H1 (cell line): ENCODE measurements at regions not wholly inside any gene's neighbourhood (a gene's known extent, or its start where the extent isn't known, plus 50 kb on each side); places are given as distances from the start of the nearest gene placed in this dataset.

Experiments
- CTCF ChIA-PET: fragments of 300-600 bp; sonication (Branson Sonifier 250); formaldehyde crosslinking; loops from one replicate; lab custom pipeline; 2021; ENCODE audit not compliant: partially characterized antibody; lab: Charles Lee
- POLR2A ChIA-PET: fragments of 300-600 bp; sonication (Branson Sonifier 250); formaldehyde crosslinking; loops from one replicate; lab custom pipeline; 2021; ENCODE audit warnings: inconsistent platforms; ENCODE audit not compliant: partially characterized antibody; lab: Charles Lee
- DNase-seq, 2 experiments: peaks; one replicate each; pipeline versions ENCODE4 v3.0.0 to v3.0.0-alpha.2; 2010 to 2022; ENCODE audit warnings: low spot score in 2 of 2, low read depth in 1 of 2, mixed read lengths in 1 of 2
- FAIRE-seq: peaks from 2 replicates; lab custom pipeline; 2011; peaks lifted over from hg19 to GRCh38; lab: Jason Lieb, UNC
- H2AFZ ChIP-seq: 2 replicates; pipeline ENCODE4 v1.8.1; 2012; ENCODE audit warnings: low read length, inconsistent platforms
- H2AK5ac ChIP-seq: 2 replicates; pipeline ENCODE4 v1.6.1; 2013; ENCODE audit warnings: low read depth, low read length
- H2BK120ac ChIP-seq: replicated peaks from 2 replicates; pipeline ENCODE3; 2013; ENCODE audit warnings: low read depth, low read length, inconsistent platforms
- H2BK12ac ChIP-seq: 2 replicates; pipeline ENCODE4 v1.6.1; 2013; ENCODE audit warnings: low read depth, low read length
- H2BK15ac ChIP-seq: 2 replicates; pipeline ENCODE4 v1.6.1; 2013; ENCODE audit warnings: low read length
- H2BK20ac ChIP-seq: 2 replicates; pipeline ENCODE4 v1.6.1; 2013; ENCODE audit warnings: low read length
- H2BK5ac ChIP-seq: 2 replicates; pipeline ENCODE4 v1.6.1; 2013; ENCODE audit warnings: low read depth, low read length
- H3K14ac ChIP-seq: 2 replicates; pipeline ENCODE4 v1.6.1; 2013; ENCODE audit warnings: inconsistent platforms; ENCODE audit not compliant: insufficient read length
- H3K18ac ChIP-seq: 2 replicates; pipeline ENCODE4 v1.6.1; 2013; ENCODE audit warnings: low read length; ENCODE audit errors: extremely low read depth
- H3K23ac ChIP-seq: 2 replicates; pipeline ENCODE4 v1.6.1; 2013; ENCODE audit warnings: inconsistent platforms; ENCODE audit not compliant: insufficient read length
- H3K23me2 ChIP-seq: 2 replicates; pipeline ENCODE4 v1.6.1; 2013; ENCODE audit warnings: low read depth, low read length
- H3K27ac ChIP-seq: 2 replicates; pipeline ENCODE4 v1.6.1; 2011; ENCODE audit warnings: low read depth, low read length, inconsistent platforms
- H3K27me3 ChIP-seq, 4 experiments: replicated peaks in 1 of 4; 1 replicate in 1 of 4; 2 replicates in 3 of 4; pipeline versions ENCODE4 v1.6.1 to v1.8.1; 2011 to 2013; ENCODE audit warnings: low read length in 3 of 4, mild to moderate bottlenecking in 3 of 4, inconsistent platforms in 2 of 4, mixed read lengths in 2 of 4, moderate library complexity in 1 of 4; ENCODE audit not compliant: control insufficient read depth in 3 of 4, insufficient read depth in 3 of 4; ENCODE audit errors: extremely low read depth in 1 of 4
- H3K36me3 ChIP-seq, 4 experiments: 2 replicates each; pipeline versions ENCODE4 v1.6.1 to v1.8.1; 2011 to 2013; ENCODE audit warnings: mild to moderate bottlenecking in 4 of 4, low read length in 3 of 4, moderate library complexity in 2 of 4, control low read depth in 1 of 4, inconsistent platforms in 1 of 4; ENCODE audit not compliant: insufficient read depth in 4 of 4, control insufficient read depth in 2 of 4
- H3K4ac ChIP-seq: replicated peaks from 2 replicates; pipeline ENCODE3; 2013; ENCODE audit warnings: low read length, low read depth, mixed read lengths, inconsistent platforms; ENCODE audit not compliant: insufficient read length
- H3K4me1 ChIP-seq, 4 experiments: replicated peaks in 1 of 4; 1 replicate in 1 of 4; 2 replicates in 3 of 4; pipeline versions ENCODE4 v1.6.1 to v1.8.1; 2011 to 2013; ENCODE audit warnings: low read length in 3 of 4, inconsistent platforms in 2 of 4, mixed read lengths in 1 of 4; ENCODE audit not compliant: insufficient read depth in 4 of 4, control insufficient read depth in 3 of 4
- H3K4me2 ChIP-seq, 2 experiments: 2 replicates each; pipeline versions ENCODE4 v1.6.1 to v1.8.1; 2011 to 2013; ENCODE audit warnings: low read depth in 2 of 2, low read length in 2 of 2, control low read depth in 1 of 2, inconsistent platforms in 1 of 2, mild to moderate bottlenecking in 1 of 2; ENCODE audit not compliant: insufficient read depth in 1 of 2
- H3K4me3 ChIP-seq, 4 experiments: fragments of 200-600, 300-600 bp in 1 of 4; sonication (generic), shearing (Covaris generic), sonication (Bioruptor Twin) in 1 of 4; 2 replicates each; pipeline versions ENCODE4 v1.5.1 to v1.8.1; 2011 to 2016; ENCODE audit warnings: low read length in 4 of 4, low read depth in 3 of 4, control low read depth in 2 of 4, inconsistent platforms in 2 of 4, mild to moderate bottlenecking in 2 of 4, mixed read lengths in 1 of 4, moderate library complexity in 1 of 4; ENCODE audit not compliant: insufficient read depth in 2 of 4; ENCODE audit errors: extremely low read depth in 1 of 4
- H3K56ac ChIP-seq: replicated peaks from 2 replicates; pipeline ENCODE3; 2013; ENCODE audit warnings: low read depth, mild to moderate bottlenecking, mixed read lengths, low read length, inconsistent platforms; ENCODE audit not compliant: insufficient read length
- H3K79me1 ChIP-seq: 2 replicates; pipeline ENCODE4 v1.6.1; 2013; ENCODE audit warnings: low read depth, low read length, control low read depth
- H3K79me2 ChIP-seq, 2 experiments: 2 replicates each; pipeline versions ENCODE4 v1.6.1 to v1.8.1; 2012 to 2013; ENCODE audit warnings: low read length in 2 of 2, mild to moderate bottlenecking in 2 of 2, inconsistent platforms in 1 of 2; ENCODE audit not compliant: insufficient read depth in 2 of 2, control insufficient read depth in 1 of 2
- H3K9ac ChIP-seq, 4 experiments: replicated peaks in 1 of 4; 1 replicate in 1 of 4; 2 replicates in 3 of 4; pipeline versions ENCODE4 v1.6.1 to v1.8.1; 2011 to 2013; ENCODE audit warnings: low read depth in 3 of 4, low read length in 3 of 4, control low read depth in 2 of 4, mild to moderate bottlenecking in 2 of 4, moderate library complexity in 2 of 4, inconsistent platforms in 1 of 4; ENCODE audit errors: extremely low read depth in 1 of 4
- H3K9me3 ChIP-seq, 2 experiments: 2 replicates each; pipeline versions ENCODE4 v1.6.1 to v1.8.1; 2012 to 2013; ENCODE audit warnings: mild to moderate bottlenecking in 2 of 2, moderate library complexity in 2 of 2, control low read depth in 1 of 2, inconsistent platforms in 1 of 2, low read depth in 1 of 2, low read length in 1 of 2, mixed read lengths in 1 of 2; ENCODE audit not compliant: insufficient read depth in 2 of 2
- H4K20me1 ChIP-seq, 2 experiments: replicated peaks in 1 of 2; 2 replicates each; pipeline versions ENCODE3 to v1.8.1; 2011 to 2013; ENCODE audit warnings: inconsistent platforms in 2 of 2, low read length in 2 of 2, mild to moderate bottlenecking in 1 of 2; ENCODE audit not compliant: insufficient read depth in 2 of 2, control insufficient read depth in 1 of 2
- H4K5ac ChIP-seq: 2 replicates; pipeline ENCODE4 v1.6.1; 2013; ENCODE audit warnings: low read length, low read depth, mixed read lengths, inconsistent platforms; ENCODE audit not compliant: insufficient read length
- H4K8ac ChIP-seq: 2 replicates; pipeline ENCODE4 v1.8.0; 2013; ENCODE audit warnings: mild to moderate bottlenecking, moderate library complexity, low read length, inconsistent platforms; ENCODE audit not compliant: insufficient read depth; ENCODE audit errors: extremely low read depth
- H4K91ac ChIP-seq: replicated peaks from 2 replicates; pipeline ENCODE3; 2013; ENCODE audit warnings: low read length, mixed read lengths, inconsistent platforms; ENCODE audit not compliant: insufficient read length
- BCL11A ChIP-seq, 2 experiments: IDR thresholded peaks; one replicate each; pipeline ENCODE4 v1.6.1; 2011; ENCODE audit warnings: low read depth in 2 of 2, low read length in 2 of 2, mild to moderate bottlenecking in 2 of 2
- CREB1 ChIP-seq: IDR thresholded peaks from 2 replicates; pipeline ENCODE4 v1.6.1; 2012; ENCODE audit warnings: inconsistent platforms
- EP300 ChIP-seq, 2 experiments: IDR thresholded peaks; 1 replicate in 1 of 2; 2 replicates in 1 of 2; pipeline ENCODE4 v1.6.1; 2011 to 2012; ENCODE audit warnings: low read depth in 2 of 2, low read length in 2 of 2, mild to moderate bottlenecking in 2 of 2, borderline replicate concordance in 1 of 2, inconsistent platforms in 1 of 2, moderate library complexity in 1 of 2
- GABPA ChIP-seq: IDR thresholded peaks from 2 replicates; pipeline ENCODE4 v1.6.1; 2011; ENCODE audit warnings: mild to moderate bottlenecking, low read length, moderate library complexity, borderline replicate concordance; ENCODE audit not compliant: insufficient read depth
- HDAC6 ChIP-seq: IDR thresholded peaks from one replicate; pipeline ENCODE4 v1.7.1; 2012; ENCODE audit warnings: low read depth, mild to moderate bottlenecking, inconsistent platforms, low read length, moderate library complexity
- KDM4A ChIP-seq: IDR thresholded peaks from one replicate; pipeline ENCODE4 v1.7.1; 2012; ENCODE audit warnings: low read depth, mild to moderate bottlenecking, moderate library complexity, low read length, inconsistent platforms; ENCODE audit not compliant: severe bottlenecking
- RAD21 ChIP-seq, 2 experiments: IDR thresholded peaks in 1 of 2; conservative IDR thresholded peaks in 1 of 2; 2 replicates each; pipeline ENCODE4 v1.6.1; 2011; ENCODE audit warnings: low read depth in 2 of 2, low read length in 2 of 2, improper control_type of control experiment in 1 of 2, inconsistent platforms in 1 of 2, mild to moderate bottlenecking in 1 of 2, moderate library complexity in 1 of 2
- SAP30 ChIP-seq: fragments of 300-600 bp; sonication (generic); IDR thresholded peaks from 2 replicates; pipeline ENCODE4 v1.7.1; 2012; ENCODE audit warnings: low read length, moderate library complexity, mild to moderate bottlenecking, inconsistent platforms; ENCODE audit not compliant: insufficient read depth, insufficient replicate concordance
- SIN3A ChIP-seq, 2 experiments: IDR thresholded peaks in 1 of 2; conservative IDR thresholded peaks in 1 of 2; 2 replicates each; pipeline ENCODE4 v1.6.1; 2011 to 2012; ENCODE audit warnings: low read length in 2 of 2, improper control_type of control experiment in 1 of 2, low read depth in 1 of 2, mild to moderate bottlenecking in 1 of 2
- TCF12 ChIP-seq: IDR thresholded peaks from 2 replicates; pipeline ENCODE4 v1.6.1; 2011; ENCODE audit warnings: low read depth, mild to moderate bottlenecking, low read length
- USF2 ChIP-seq: IDR thresholded peaks from 2 replicates; pipeline ENCODE4 v1.6.1; 2011; ENCODE audit warnings: low read length, improper control_type of control experiment
- YY1 ChIP-seq: IDR thresholded peaks from 2 replicates; pipeline ENCODE4 v1.6.1; 2011; ENCODE audit warnings: low read depth, mild to moderate bottlenecking, low read length
- WGBS, 2 experiments: shearing (Covaris generic) in 1 of 2; methylation state at CpG; one replicate each; pipeline versions ENCODE4 v1.1.6 to v1.1.7; 2013 to 2015; ENCODE audit warnings: low lambda C conversion rate in 2 of 2, mixed read lengths in 2 of 2, inconsistent platforms in 1 of 2, low coverage in 1 of 2, missing lambda C conversion rate in 1 of 2; ENCODE audit not compliant: insufficient replicate concordance in 2 of 2, insufficient coverage in 1 of 2, insufficient read length in 1 of 2; ENCODE audit errors: extremely low coverage in 1 of 2, missing lambda C conversion rate in 1 of 2; 5-methylcytosine and 5-hydroxymethylcytosine counted together

- no peak overlapping the region for H2AFZ ChIP-seq
- H4K5ac ChIP-seq, result no peak overlapping the region
- no peaks in the 10 kb centered on the region for H4K20me1 ChIP-seq
- CTCF ChIA-PET, result interaction anchor here (1.2 kb wide), 1 partner anchor 297 kb away, joined by 3 read pairs; no protein-coding TSS in a partner anchor
- H3K23ac ChIP-seq, result no peak overlapping the region
- H4K91ac ChIP-seq, result no peak overlapping the region
- DNase-seq (no peak), FAIRE-seq (no peak)
- no peak overlapping the region for H3K4me2 ChIP-seq
- H2BK20ac ChIP-seq, result no peak overlapping the region
- no peak overlapping the region for H2AK5ac ChIP-seq
- POLR2A ChIA-PET, result no interaction called here
- H3K23me2 ChIP-seq, result no peaks in the 10 kb centered on the region
- no peak overlapping the region for H3K4ac ChIP-seq
- no peak overlapping the region for H3K9ac ChIP-seq
- H3K18ac ChIP-seq, result no peak overlapping the region
- peaks cover 0 to 10% (median 6%) of the 10 kb centered on the region in 4 experiments; a peak in 4 of 7 replicates for H3K4me1 ChIP-seq
- no peaks in the 10 kb centered on the region for H3K79me2 ChIP-seq
- no peak overlapping the region for H3K27ac ChIP-seq
- H3K27me3 ChIP-seq, result peaks cover 0 to 1% (median 0%) of the 10 kb centered on the region in 4 experiments; a peak in 1 of 7 replicates
- H2BK12ac ChIP-seq, result no peak overlapping the region
- H3K36me3 ChIP-seq, result no peaks in the 10 kb centered on the region
- no peak overlapping the region for H2BK15ac ChIP-seq
- no peak overlapping the region for H2BK5ac ChIP-seq
- 96% methylated on average over 2 of the region's 2 CpGs; no CpG with 5 or more reads in 1 of the 2 experiments for WGBS, 2 experiments
- no peak overlapping the region for H3K56ac ChIP-seq
- no peaks in the 10 kb centered on the region for H3K9me3 ChIP-seq
- H3K79me1 ChIP-seq, result no peaks in the 10 kb centered on the region
- H2BK120ac ChIP-seq, result no peak overlapping the region
- H3K14ac ChIP-seq, result no peak overlapping the region
- H3K4me3 ChIP-seq, result no peak overlapping the region
- no peak overlapping the region for H4K8ac ChIP-seq
- TF ChIP-seq USF2 (no peak), SIN3A (conservative IDR thresholded peaks at IDR 0.05 in 1 of 2, IDR thresholded peaks at IDR 0.05 in 1 of 2; ENCODE audit: low read depth in 1 of 2, low read length in 2 of 2) (no peak), GABPA (no peak), HDAC6 (no peak), BCL11A (IDR thresholded peaks at IDR 0.05; ENCODE audit: low read depth in 2 of 2, low read length in 2 of 2) (no peak), SAP30 (no peak), CREB1 (no peak), EP300 (IDR thresholded peaks at IDR 0.05; ENCODE audit: borderline replicate concordance in 1 of 2, low read depth in 2 of 2, low read length in 2 of 2) (no peak), RAD21 (IDR thresholded peaks at IDR 0.05 in 1 of 2, conservative IDR thresholded peaks at IDR 0.05 in 1 of 2; ENCODE audit: low read depth in 2 of 2, low read length in 2 of 2) (no peak), KDM4A (no peak), YY1 (no peak), TCF12 (no peak)
Measured at GRCh38 chr3:34180532-34180931, 382.1 kb downstream of the PDCD6IP start.
